ENCODE measurements at regions not wholly inside any gene's neighbourhood (a gene's known extent, or its start where the extent isn't known, plus 50 kb on each side); places are given as distances from the start of the nearest gene placed in this dataset.

DNA sequence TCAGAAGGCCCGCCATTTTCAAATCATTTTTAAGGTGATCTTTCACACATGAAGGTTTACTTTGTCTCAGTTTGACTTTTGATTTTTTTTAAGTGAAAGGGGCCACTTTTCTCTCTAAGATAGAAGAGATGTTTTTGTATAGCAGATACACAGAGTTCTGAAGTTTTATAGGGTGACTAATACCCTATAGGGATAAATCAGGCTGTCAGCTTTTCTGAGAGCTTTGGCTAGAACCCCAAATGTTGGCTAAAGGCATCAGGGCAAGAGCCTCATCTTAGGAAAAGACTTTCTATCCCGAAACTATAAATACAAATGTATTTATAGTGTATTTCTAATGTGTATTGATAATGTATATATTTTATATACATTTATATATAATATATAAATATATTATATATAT lies 181.4 kb downstream of the TBX18 start:
- DNase-seq (ENCODE audit: low read depth) = no peak
- in situ Hi-C loops (cut with HindIII; ENCODE audit: low sequenced_read_pairs) = no loop called here
- TF ChIP-seq, protein P1, sequence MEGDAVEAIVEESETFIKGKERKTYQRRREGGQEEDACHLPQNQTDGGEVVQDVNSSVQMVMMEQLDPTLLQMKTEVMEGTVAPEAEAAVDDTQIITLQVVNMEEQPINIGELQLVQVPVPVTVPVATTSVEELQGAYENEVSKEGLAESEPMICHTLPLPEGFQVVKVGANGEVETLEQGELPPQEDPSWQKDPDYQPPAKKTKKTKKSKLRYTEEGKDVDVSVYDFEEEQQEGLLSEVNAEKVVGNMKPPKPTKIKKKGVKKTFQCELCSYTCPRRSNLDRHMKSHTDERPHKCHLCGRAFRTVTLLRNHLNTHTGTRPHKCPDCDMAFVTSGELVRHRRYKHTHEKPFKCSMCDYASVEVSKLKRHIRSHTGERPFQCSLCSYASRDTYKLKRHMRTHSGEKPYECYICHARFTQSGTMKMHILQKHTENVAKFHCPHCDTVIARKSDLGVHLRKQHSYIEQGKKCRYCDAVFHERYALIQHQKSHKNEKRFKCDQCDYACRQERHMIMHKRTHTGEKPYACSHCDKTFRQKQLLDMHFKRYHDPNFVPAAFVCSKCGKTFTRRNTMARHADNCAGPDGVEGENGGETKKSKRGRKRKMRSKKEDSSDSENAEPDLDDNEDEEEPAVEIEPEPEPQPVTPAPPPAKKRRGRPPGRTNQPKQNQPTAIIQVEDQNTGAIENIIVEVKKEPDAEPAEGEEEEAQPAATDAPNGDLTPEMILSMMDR (IDR thresholded peaks at IDR 0.05; ENCODE audit: low read depth, low read length, missing control alignments) = no peak

DNA sequence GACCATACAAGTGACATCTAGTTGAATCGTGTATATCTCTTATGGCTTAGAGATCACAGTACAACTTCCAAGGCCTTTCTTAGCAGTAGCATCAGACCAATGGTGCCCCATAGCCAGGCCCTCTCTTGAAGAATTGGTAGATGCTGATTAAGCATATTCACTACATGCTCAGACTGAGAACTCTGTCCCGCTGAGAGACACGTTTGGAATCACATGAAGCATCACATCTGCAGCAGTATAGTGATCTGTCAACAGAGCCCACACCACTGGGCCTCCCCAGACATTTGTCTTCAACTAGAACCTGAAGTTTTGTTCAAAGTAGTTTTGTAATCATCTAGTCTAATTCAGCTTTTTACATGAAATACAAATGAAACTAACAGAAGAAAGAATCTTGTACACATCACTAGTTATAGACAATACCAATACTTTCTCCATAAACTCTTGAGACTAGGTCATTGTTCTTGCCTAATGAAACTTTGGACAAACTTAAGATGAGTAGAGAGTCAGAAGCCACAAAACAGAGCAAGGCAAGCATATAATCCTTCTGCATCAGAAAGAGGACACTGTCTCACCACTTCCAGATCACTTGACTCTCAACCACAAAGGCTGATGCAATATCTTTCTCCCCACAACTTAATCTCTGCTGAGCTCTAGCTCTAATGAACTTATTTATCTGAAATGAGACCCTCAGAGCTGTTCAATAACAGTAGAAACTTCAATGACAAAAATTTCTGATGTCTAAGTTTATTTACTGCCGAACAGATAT lies 182.7 kb downstream of the TBX18 start:
- H3K4me3 ChIP-seq (ENCODE audit: low read depth, low read length) = no peak overlapping the region
- in situ Hi-C loops (cut with HindIII; ENCODE audit: low sequenced_read_pairs) = no loop called here
- TF ChIP-seq, protein P1 (IDR thresholded peaks at IDR 0.05; ENCODE audit: low read depth, low read length, missing control alignments) = no peak
- peak; percentile 31 for DNase-seq (ENCODE audit: low read depth)

More for the DNA sequence above, 181.4 kb downstream of the TBX18 start:
- H3K4me3 ChIP-seq (ENCODE audit: low read depth, low read length) = no peak overlapping the region

DNA sequence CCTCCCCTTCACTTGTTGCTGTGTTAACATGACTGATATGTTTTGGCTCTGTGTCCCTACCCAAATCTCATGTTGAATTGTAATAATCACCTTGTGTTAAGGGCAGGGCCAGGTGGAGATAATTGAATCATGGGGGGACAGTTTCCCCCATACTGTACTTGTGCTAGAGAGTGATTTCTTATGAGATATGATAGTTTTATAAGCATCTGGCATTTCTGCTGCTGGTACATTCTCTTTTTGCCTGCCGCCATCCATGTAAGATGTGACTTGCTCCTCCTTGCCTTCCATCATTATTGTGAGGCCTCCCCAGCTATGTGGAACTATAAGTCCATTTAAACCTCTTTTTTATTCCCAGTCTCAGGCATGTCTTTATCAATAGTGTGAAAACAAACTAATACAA lies 185.0 kb downstream of the TBX18 start:
- no peak overlapping the region for H3K4me3 ChIP-seq (ENCODE audit: low read depth, low read length)
- in situ Hi-C loops (cut with HindIII; ENCODE audit: low sequenced_read_pairs) = no loop called here
- DNase-seq (ENCODE audit: low read depth) = no peak
- TF ChIP-seq, protein P1 (IDR thresholded peaks at IDR 0.05; ENCODE audit: low read depth, low read length, missing control alignments) = no peak

DNA sequence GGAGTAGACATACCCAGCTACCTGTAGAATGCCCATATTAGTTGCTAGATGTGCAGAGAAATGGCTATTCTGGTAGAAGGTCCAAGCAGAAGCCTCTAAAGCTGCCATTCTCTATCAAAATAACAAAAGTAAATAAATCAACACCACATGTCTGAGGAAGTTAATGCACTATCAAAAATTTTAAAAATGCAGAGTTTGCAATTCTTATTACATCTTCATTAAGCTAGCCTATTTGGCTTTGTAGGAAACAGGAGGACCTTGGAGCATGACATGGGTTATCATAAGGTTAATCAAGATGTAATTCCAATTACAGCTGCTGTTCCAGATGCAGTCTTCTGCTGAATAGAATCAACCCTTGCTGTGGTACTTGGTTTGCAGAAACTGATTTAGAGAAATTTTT lies 188.4 kb downstream of the TBX18 start:
- in situ Hi-C loops (cut with HindIII; ENCODE audit: low sequenced_read_pairs) = no loop called here
- DNase-seq (ENCODE audit: low read depth) = no peak
- TF ChIP-seq, protein P1 (IDR thresholded peaks at IDR 0.05; ENCODE audit: low read depth, low read length, missing control alignments) = no peak
- no peak overlapping the region for H3K4me3 ChIP-seq (ENCODE audit: low read depth, low read length)

DNA sequence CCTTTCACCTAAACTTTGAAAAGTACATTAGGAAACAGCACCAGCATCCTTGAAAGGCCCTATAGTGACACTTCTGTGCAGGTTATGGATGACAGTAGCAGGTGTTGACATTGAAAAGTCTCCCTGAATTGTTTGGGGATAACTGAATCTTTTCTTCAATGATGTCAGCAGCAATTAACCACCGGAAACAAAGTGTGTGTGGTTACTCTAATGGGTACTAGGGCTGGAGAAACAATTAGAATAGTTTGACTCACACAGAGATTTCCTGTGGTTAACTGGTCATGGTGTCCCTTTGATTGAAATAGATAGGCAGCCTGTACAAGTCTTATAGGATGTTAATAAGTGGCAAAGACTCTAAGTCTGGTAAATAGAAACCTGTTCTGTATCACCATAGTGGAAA lies 189.1 kb downstream of the TBX18 start:
- TF ChIP-seq, protein P1 (IDR thresholded peaks at IDR 0.05; ENCODE audit: low read depth, low read length, missing control alignments) = no peak
- peak; percentile 31 for DNase-seq (ENCODE audit: low read depth)
- no peak overlapping the region for H3K4me3 ChIP-seq (ENCODE audit: low read depth, low read length)
- in situ Hi-C loops (cut with HindIII; ENCODE audit: low sequenced_read_pairs) = no loop called here

DNA sequence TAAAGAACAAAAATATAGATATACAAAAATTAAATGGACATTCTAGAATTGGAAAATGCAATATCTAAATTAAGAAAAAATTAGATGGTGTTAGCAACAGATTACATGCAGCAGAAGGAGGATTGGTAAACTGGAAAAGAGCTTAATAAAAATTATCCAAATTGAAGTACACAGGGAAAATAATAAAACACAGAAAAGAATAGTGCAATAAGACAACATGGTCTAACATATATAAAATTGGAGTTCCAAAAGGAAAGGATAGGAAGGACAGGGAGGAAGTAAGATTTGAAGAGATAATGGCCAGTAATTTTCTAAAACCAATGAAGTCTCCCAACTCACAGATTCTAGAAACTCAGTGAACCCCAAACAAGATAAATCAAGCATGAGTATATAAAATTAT lies 194.5 kb downstream of the TBX18 start:
- no peak overlapping the region for H3K4me3 ChIP-seq (ENCODE audit: low read depth, low read length)
- TF ChIP-seq, protein P1 (IDR thresholded peaks at IDR 0.05; ENCODE audit: low read depth, low read length, missing control alignments) = no peak
- DNase-seq (ENCODE audit: low read depth) = no peak
- in situ Hi-C loops (cut with HindIII; ENCODE audit: low sequenced_read_pairs) = no loop called here
